ENCODE measurements at regions not wholly inside any gene's neighbourhood (a gene's known extent, or its start where the extent isn't known, plus 50 kb on each side); places are given as distances from the start of the nearest gene placed in this dataset.

DNA sequence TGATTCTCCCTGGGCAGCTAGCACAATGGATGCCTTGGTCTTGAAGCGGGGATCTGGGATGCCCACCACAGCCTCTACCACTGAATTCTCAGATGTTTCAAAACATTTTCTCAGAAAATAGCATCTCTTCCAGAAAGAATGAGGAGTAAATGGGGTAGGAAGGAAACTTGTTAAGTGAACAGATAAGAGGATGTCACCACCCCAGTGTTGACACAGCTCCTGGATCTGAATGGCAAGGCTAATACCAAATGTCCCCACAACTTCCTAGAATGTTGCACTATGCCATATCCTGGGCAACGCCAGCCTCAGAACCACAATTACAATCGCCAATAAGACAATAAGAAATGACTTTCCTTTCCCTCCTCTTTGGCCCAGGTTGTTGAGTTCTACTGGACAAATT is 177.2 kb downstream of the BCL11A start:
- H3K36me3 ChIP-seq (ENCODE audit: insufficient read depth, low read length): no peaks in the 10 kb centered on the region
- H3F3A ChIP-seq (ENCODE audit: insufficient read depth, low read length, poor library complexity, severe bottlenecking): no peaks in the 10 kb centered on the region
- H3K79me2 ChIP-seq (replicated peaks; ENCODE audit: insufficient read depth, low read length): no peaks in the 10 kb centered on the region
- no peak overlapping the region for H3K9ac ChIP-seq (ENCODE audit: low read length)
- no peaks in the 10 kb centered on the region for H3K9me2 ChIP-seq (ENCODE audit: insufficient read depth, low read length)
- H3K27me3 ChIP-seq (ENCODE audit: insufficient read depth, low read depth, low read length): no peaks in the 10 kb centered on the region
- H3K27ac ChIP-seq (ENCODE audit: low read length): no peak overlapping the region
- H3K4me3 ChIP-seq (ENCODE audit: low read length): no peak overlapping the region
- no peak overlapping the region for H2AFZ ChIP-seq (ENCODE audit: low read depth, low read length)
- no peak overlapping the region for H3K4me2 ChIP-seq (ENCODE audit: low read length)
- no peaks in the 10 kb centered on the region for H4K20me1 ChIP-seq (ENCODE audit: insufficient read depth)
- no peaks in the 10 kb centered on the region for H3K9me3 ChIP-seq (ENCODE audit: low read length)
- TF ChIP-seq MXI1 (conservative IDR thresholded peaks at IDR 0.05; ENCODE audit: poor library complexity, severe bottlenecking): no peak
- TF ChIP-seq, protein P1, sequence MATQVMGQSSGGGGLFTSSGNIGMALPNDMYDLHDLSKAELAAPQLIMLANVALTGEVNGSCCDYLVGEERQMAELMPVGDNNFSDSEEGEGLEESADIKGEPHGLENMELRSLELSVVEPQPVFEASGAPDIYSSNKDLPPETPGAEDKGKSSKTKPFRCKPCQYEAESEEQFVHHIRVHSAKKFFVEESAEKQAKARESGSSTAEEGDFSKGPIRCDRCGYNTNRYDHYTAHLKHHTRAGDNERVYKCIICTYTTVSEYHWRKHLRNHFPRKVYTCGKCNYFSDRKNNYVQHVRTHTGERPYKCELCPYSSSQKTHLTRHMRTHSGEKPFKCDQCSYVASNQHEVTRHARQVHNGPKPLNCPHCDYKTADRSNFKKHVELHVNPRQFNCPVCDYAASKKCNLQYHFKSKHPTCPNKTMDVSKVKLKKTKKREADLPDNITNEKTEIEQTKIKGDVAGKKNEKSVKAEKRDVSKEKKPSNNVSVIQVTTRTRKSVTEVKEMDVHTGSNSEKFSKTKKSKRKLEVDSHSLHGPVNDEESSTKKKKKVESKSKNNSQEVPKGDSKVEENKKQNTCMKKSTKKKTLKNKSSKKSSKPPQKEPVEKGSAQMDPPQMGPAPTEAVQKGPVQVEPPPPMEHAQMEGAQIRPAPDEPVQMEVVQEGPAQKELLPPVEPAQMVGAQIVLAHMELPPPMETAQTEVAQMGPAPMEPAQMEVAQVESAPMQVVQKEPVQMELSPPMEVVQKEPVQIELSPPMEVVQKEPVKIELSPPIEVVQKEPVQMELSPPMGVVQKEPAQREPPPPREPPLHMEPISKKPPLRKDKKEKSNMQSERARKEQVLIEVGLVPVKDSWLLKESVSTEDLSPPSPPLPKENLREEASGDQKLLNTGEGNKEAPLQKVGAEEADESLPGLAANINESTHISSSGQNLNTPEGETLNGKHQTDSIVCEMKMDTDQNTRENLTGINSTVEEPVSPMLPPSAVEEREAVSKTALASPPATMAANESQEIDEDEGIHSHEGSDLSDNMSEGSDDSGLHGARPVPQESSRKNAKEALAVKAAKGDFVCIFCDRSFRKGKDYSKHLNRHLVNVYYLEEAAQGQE (IDR thresholded peaks at IDR 0.05; ENCODE audit: borderline replicate concordance): no peak
- TF ChIP-seq EP300 (conservative IDR thresholded peaks at IDR 0.05; ENCODE audit: poor library complexity, severe bottlenecking): no peak
- TF ChIP-seq EZH2 (IDR thresholded peaks at IDR 0.05; ENCODE audit: borderline replicate concordance, insufficient read depth, low read length, poor library complexity, severe bottlenecking): no peak
- TF ChIP-seq, protein P2, sequence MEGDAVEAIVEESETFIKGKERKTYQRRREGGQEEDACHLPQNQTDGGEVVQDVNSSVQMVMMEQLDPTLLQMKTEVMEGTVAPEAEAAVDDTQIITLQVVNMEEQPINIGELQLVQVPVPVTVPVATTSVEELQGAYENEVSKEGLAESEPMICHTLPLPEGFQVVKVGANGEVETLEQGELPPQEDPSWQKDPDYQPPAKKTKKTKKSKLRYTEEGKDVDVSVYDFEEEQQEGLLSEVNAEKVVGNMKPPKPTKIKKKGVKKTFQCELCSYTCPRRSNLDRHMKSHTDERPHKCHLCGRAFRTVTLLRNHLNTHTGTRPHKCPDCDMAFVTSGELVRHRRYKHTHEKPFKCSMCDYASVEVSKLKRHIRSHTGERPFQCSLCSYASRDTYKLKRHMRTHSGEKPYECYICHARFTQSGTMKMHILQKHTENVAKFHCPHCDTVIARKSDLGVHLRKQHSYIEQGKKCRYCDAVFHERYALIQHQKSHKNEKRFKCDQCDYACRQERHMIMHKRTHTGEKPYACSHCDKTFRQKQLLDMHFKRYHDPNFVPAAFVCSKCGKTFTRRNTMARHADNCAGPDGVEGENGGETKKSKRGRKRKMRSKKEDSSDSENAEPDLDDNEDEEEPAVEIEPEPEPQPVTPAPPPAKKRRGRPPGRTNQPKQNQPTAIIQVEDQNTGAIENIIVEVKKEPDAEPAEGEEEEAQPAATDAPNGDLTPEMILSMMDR (IDR thresholded peaks at IDR 0.05; ENCODE audit: poor library complexity, severe bottlenecking): no peak

DNA sequence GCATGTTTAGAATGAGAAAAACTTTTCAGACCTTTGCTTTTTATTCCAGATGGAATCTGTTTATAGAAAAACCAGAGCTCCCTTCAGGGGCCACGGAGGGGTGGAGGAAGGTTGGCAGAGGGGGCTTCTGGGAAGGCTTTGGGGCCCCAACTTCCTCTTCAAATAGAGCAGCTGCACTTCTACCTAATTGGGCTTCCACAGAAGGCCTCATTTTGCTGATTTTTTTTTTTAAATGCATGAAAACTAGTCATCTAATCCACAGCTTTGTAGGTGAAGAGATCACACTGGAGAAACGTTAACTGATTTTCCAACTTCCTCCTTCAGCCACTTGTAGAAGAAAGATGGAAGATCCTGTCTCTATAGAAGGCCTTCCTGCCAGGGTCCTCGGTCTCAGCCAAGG is 181.8 kb downstream of the BCL11A start:
- H3K79me2 ChIP-seq (replicated peaks; ENCODE audit: insufficient read depth, low read length): no peaks in the 10 kb centered on the region
- no peaks in the 10 kb centered on the region for H3F3A ChIP-seq (ENCODE audit: insufficient read depth, low read length, poor library complexity, severe bottlenecking)
- no peak overlapping the region for H3K4me3 ChIP-seq (ENCODE audit: low read length)
- no peak overlapping the region for H3K4me2 ChIP-seq (ENCODE audit: low read length)
- TF ChIP-seq, protein P2 (IDR thresholded peaks at IDR 0.05; ENCODE audit: poor library complexity, severe bottlenecking): no peak
- TF ChIP-seq, protein P1 (IDR thresholded peaks at IDR 0.05; ENCODE audit: borderline replicate concordance): no peak
- no peak for TF ChIP-seq TAF1 (IDR thresholded peaks at IDR 0.05; ENCODE audit: low read depth)
- TF ChIP-seq EP300 (conservative IDR thresholded peaks at IDR 0.05; ENCODE audit: poor library complexity, severe bottlenecking): no peak
- TF ChIP-seq EZH2 (IDR thresholded peaks at IDR 0.05; ENCODE audit: borderline replicate concordance, insufficient read depth, low read length, poor library complexity, severe bottlenecking): no peak
- no peak for TF ChIP-seq SMC3 (conservative IDR thresholded peaks at IDR 0.05; ENCODE audit: poor library complexity)
- TF ChIP-seq POLR2AphosphoS5 (IDR thresholded peaks at IDR 0.05): no peak
- TF ChIP-seq MXI1 (conservative IDR thresholded peaks at IDR 0.05; ENCODE audit: poor library complexity, severe bottlenecking): no peak
- TF ChIP-seq RAD21 (conservative IDR thresholded peaks at IDR 0.05): no peak
- H3K27me3 ChIP-seq (ENCODE audit: insufficient read depth, low read depth, low read length): no peaks in the 10 kb centered on the region
- H3K9me3 ChIP-seq (ENCODE audit: low read length): no peaks in the 10 kb centered on the region
- H2AFZ ChIP-seq (ENCODE audit: low read depth, low read length): no peak overlapping the region
- no peaks in the 10 kb centered on the region for H3K9me2 ChIP-seq (ENCODE audit: insufficient read depth, low read length)
- no peak overlapping the region for H3K9ac ChIP-seq (ENCODE audit: low read length)
- H3K27ac ChIP-seq (ENCODE audit: low read length): no peak overlapping the region
- H4K20me1 ChIP-seq (ENCODE audit: insufficient read depth): no peaks in the 10 kb centered on the region
- H3K36me3 ChIP-seq (ENCODE audit: insufficient read depth, low read length): no peaks in the 10 kb centered on the region
